Activated CD4-positive, alpha-beta T cell treated with anti-CD3 and anti-CD28 coated beads for 24 hours (primary cell): ENCODE measurements at regions not wholly inside any gene's neighbourhood (a gene's known extent, or its start where the extent isn't known, plus 50 kb on each side); places are given as distances from the start of the nearest gene placed in this dataset.
"Not testable (repeated sequence)": the region's sequence is repeated elsewhere in the genome, so short reads cannot be mapped to it uniquely, and the experiment has no call there.

Experiments used
- DNase-seq, 2 donors: peaks; one replicate each; pipeline ENCODE4 v3.0.0-alpha.2; 2020; ENCODE audit warnings: low read depth in 2 of 2

DNA sequence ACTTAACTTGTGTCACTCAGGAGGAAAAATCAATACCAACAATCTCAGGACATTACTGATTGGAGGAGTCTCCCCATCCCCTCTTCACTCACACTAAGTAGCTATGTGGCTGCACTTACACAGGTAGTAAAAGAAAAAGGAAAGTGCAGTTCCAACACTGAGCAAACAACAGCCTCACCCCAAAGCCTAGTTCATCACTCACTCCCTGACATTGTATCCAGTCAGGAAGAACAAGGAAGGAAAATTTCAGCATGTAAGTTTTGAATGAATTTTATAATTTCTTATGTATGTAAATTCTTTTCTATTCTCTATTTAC, 273.4 kb downstream of the IGSF11 start:
- DNase-seq: no peak

DNA sequence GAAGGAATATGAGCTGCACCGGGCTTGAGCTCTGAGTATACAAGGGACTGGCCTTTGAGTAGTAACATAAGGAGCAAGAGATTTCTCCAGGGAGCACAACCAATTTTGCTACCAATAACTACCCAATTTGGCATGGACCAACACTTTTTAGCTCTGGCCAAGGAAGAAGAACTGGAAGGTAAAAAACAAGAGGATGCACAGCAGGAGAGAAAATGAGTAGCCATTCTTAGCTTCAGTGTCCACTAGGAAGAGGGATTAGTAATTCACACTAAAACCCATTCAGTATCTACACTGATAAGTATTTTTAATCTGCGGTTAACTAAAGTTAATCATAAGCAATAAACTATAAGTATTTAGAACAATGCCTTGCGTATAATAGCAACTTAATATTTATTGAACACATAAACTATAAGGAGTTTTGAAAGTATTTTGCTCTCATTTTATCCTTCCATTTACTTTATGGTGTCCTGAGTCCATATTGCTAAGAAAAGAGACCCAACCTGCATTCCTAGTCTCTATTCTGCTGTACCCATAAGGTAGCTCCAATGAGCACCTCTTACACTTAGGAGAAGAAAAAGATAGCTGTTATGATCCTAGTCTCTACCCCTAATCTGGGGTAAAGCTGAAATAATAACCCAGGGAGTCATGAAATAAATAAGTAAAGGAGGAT, 268.9 kb downstream of the IGSF11 start:
- no peak for DNase-seq

DNA sequence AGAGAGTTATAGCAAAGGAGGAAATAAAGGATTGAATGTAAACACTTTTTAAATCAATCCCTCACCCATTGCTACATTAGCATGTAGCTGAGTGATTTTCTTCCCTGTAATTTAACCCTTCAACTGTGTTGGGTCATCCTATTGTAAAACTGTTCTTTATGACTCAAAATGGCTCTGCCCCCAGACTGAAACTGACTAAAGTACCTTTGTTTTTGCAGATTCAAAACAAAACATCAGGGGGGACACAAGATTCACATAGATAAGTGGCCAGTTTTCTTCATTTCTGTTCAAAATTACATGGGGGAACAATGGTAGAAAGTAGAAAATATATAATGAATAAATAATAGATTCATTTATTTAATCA, 268.4 kb downstream of the IGSF11 start:
- no peak for DNase-seq

- DNase-seq: no peak
Observed at GRCh38 chr3:118772036-118772435, 262.6 kb downstream of the IGSF11 start.

DNA sequence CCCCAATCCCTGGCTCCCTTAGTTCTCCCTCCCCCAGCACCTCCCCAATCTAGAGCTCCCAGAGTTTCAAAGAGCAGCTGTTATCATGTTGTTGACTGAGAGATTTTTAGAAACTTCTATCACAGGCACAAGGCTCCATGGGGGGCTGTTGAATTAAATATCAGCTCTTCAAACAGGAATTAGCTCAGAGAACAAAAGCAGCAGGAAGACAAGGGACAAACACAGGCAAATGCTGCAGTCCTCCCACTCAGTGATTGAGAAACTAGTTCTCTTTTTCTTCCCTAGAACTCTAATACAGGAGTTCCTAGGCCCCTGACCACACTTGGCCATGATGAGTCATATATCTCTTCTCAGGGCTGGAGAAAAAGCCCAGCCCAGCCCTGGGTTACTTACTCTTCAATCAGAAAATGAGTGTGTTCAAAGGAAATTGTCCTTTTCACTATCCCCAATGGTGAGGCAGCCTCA, 262.1 kb downstream of the IGSF11 start:
- no peak for DNase-seq

GRCh38 chr3:118775021-118775420, 259.6 kb downstream of the IGSF11 start:
- no peak for DNase-seq

DNA sequence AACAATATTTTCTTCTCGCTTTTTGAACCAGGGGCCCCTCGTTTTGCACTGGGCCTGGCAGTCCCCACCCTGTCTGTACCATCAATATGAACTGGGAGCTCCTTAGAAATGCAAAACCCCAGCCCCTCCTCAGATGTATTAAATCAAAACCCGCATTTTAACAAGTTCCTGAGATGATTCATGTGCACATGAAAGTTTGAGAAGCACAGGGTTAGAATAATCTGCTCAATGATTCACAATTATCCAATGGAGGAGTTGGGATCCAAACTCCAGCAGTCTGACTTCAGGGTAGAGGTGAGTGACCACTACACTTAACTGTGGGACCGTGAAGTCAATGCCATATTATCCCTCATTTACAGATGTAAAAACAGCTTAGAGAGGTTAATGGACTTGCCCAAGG, 256.4 kb downstream of the IGSF11 start:
- DNase-seq: no peak

- DNase-seq: no peak
Observed at GRCh38 chr3:118781232-118781631, 253.4 kb downstream of the IGSF11 start.

GRCh38 chr3:118781839-118782238, 252.8 kb downstream of the IGSF11 start:
- no peak for DNase-seq

- no peak for DNase-seq
Observed at GRCh38 chr3:118782755-118783202, 251.9 kb downstream of the IGSF11 start.

- DNase-seq: no peak
Observed at GRCh38 chr3:118785415-118785814, 249.2 kb downstream of the IGSF11 start.

GRCh38 chr3:118791246-118791645, 243.4 kb downstream of the IGSF11 start:
- DNase-seq: no peak

GRCh38 chr3:118792191-118792590, 242.5 kb downstream of the IGSF11 start:
- DNase-seq: no peak

GRCh38 chr3:118793176-118793575, 241.5 kb downstream of the IGSF11 start:
- DNase-seq: no peak

- DNase-seq: no peak
Observed at GRCh38 chr3:118799303-118799702, 235.3 kb downstream of the IGSF11 start.

DNA sequence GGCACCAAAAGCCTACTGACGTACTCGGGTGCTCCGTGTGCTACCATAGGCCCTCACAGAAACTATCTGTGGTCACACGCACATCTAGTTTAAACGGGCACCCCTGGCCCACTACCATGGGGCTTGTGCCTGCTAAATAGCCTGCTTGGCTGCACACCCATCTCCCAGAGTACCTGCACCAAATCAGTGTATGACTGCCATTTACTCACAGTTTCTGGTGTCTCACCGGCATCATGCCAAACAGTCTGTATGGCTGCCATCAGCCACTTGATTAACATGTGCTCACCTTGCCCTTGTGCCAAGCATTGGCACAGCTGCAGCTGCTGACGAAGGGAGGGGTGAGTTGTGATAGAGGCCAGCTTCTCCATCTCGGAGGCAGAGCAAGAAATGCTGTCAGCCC, 232.7 kb downstream of the IGSF11 start:
- no peak for DNase-seq

- no peak for DNase-seq
Observed at GRCh38 chr3:118802325-118803095, 232.1 kb downstream of the IGSF11 start.

DNA sequence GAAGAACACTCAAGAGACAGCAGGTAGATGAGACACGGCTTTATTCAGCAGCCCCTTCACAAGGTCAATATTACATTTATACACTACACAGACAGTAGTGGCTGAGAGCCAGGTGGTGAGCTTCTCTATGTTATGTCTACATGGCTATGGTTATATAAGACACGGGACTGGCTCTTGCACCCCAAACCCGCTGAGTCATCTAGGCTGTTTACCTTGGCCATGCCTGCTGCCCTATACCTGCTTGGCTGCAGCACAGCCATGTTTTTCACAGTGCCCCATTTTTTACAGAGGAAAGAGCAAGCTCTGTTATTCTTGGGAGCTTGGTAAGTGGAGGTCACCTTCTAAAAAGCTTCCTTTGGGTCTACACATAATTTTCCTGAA, 231.6 kb downstream of the IGSF11 start:
- no peak for DNase-seq

DNA sequence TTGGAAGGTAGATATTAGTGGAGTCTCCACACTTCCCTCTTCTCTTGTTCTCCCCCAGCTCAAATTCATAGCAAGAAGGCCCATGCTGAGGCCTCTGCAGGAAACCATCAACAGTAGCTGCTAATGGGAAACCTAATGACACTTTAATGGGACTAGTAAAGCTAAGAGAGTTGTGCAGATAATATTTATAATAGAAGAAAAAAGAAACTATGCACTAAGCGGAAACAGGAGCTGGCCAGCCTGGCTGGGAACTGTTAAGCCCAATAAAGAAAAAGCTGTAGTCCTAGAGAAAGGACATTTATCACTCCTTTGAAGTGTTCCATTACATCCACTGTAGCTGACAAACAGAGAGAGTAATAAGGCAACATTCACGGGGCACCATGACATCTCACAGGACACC, 229.6 kb downstream of the IGSF11 start:
- DNase-seq: no peak

- DNase-seq: no peak
Observed at GRCh38 chr3:118806423-118806822, 228.2 kb downstream of the IGSF11 start.

- not testable (repeated sequence) for DNase-seq
Observed at GRCh38 chr3:118807349-118807748, 227.3 kb downstream of the IGSF11 start.

GRCh38 chr3:118808723-118809122, 225.9 kb downstream of the IGSF11 start:
- no peak for DNase-seq

DNA sequence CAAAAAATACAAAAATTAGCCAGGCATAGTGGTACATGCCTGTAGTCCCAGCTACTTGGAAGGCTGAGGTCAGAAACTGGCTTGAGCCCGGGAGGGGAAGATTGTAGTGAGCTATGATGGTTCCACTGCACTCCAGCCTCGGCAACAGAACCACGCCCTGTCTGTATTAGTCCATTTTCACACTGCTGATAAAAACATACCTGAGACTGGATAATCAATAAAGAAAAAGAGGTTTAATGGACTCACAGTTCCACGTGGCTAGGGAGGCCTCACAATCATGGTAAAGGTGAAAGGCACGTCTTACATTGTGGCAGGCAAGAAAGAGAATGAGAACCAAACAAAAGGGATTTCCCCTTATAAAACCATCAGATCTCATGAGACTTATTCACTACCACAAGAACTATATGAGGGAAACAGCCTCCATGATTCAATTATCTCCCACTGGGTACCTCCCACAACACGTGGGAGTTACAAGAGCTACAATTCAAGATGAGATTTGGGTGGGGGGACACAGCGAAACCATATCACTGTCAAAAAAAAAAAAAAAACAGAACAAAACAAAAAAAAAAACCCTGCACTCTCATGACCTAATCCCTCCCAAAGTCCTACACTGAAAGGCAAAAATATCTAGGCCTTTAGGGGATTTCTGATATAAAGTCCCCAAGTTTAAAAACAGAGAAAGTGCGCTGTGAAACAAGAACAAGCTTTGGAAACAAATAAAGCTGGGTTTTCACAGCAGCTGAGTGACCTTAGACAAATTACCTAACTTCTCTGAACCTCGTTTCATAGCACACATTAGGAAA, 224.7 kb downstream of the IGSF11 start:
- no peak for DNase-seq
